A549 (cell line): ENCODE measurements at regions not wholly inside any gene's neighbourhood (a gene's known extent, or its start where the extent isn't known, plus 50 kb on each side); places are given as distances from the start of the nearest gene placed in this dataset.

ENCODE experiments used
- ELK1 ChIP-seq: fragments of 150-350 bp; IDR thresholded peaks from 2 replicates; pipeline ENCODE4 v1.6.1; 2014; ENCODE audit warnings: low read depth, mild to moderate bottlenecking, low read length
- MYC ChIP-seq: IDR thresholded peaks from 2 replicates; pipeline ENCODE4 v1.6.1; 2012; ENCODE audit warnings: mild to moderate bottlenecking, inconsistent platforms, low read length, improper control_type of control experiment, borderline replicate concordance

- TF ChIP-seq MYC (no peak), ELK1 (no peak)
Observed at GRCh38 chr3:117700573-117701360, 991.2 kb downstream of the TUSC7 start.
